Posterior cingulate gyrus (tissue), 11 donors: ENCODE measurements at regions not wholly inside any gene's neighbourhood (a gene's known extent, or its start where the extent isn't known, plus 50 kb on each side); places are given as distances from the start of the nearest gene placed in this dataset.
"Not testable (repeated sequence)": the region's sequence is repeated elsewhere in the genome, so short reads cannot be mapped to it uniquely, and the experiment has no call there.

Source experiments
- DNase-seq, 10 donors: peaks; one replicate each; pipeline versions ENCODE4 v3.0.0 to v3.0.0-alpha.2; 2020 to 2021; ENCODE audit warnings: mixed read lengths in 3 of 10
- intact Hi-C: fragments of 100-400 bp; cut with DNase I; formaldehyde crosslinking; loops from one replicate; pipeline ENCODE4 v1.15.1; 2023

DNA sequence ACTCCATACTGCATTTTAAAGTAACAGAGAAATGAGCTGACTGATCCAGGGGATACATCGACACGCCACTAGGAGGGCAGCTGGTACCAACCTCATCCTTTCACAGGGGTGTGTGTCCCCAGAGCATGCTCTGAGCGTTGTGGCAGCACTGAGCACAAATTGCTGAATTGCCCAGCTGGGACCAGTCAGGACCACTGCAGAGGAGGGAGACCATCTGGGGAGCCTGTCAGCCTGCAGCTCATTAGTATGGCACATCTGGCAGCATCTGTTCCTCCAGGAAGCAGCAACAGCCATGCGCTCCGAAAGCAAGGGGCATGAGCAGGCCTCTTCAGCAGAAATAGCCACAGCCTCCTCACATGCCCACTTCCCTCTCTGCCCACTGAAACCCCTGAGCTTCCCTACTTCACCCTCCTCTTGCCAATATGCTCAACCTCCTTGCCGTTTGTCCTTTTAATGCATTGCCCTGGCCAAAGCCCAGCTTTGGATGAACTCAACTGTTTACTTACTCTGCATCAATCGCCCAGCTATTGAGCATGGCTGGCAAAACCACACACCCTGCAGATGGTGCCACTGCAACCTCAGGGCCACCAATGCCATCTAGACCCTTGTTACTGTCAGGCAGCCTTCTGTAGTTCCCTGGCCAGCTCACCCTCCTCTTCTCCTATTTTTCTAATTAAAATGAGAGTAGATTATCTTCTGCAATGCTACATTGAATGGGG is 77.6 kb upstream of the NEDD9 start:
- DNase-seq: peak in 2 of 10 donors; percentile 15 to 69
- intact Hi-C loops: no loop called here

GRCh38 chr6:11307226-11307625 is 74.8 kb upstream of the NEDD9 start:
- DNase-seq: no peak
- intact Hi-C loops: no loop called here

DNA sequence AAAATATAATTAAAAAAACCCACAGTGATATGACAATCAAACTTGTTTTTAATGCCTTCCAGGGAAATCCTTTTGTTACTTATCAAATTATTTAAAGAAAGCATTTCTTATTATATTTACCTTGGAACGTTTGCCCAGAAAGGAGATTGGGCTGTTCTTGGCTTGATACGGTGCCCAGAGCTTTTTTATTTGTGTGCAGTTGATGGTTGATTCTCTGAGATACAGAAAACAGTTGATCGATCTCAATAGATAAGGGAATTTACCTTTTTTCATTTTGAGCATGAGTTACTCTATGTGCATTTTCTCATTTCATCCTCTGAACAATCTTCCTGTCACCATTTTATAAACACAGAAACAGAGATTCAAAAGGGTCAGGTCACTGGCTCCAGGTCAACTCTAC is 72.5 kb upstream of the NEDD9 start:
- no peak for DNase-seq
- intact Hi-C loops: no loop called here

DNA sequence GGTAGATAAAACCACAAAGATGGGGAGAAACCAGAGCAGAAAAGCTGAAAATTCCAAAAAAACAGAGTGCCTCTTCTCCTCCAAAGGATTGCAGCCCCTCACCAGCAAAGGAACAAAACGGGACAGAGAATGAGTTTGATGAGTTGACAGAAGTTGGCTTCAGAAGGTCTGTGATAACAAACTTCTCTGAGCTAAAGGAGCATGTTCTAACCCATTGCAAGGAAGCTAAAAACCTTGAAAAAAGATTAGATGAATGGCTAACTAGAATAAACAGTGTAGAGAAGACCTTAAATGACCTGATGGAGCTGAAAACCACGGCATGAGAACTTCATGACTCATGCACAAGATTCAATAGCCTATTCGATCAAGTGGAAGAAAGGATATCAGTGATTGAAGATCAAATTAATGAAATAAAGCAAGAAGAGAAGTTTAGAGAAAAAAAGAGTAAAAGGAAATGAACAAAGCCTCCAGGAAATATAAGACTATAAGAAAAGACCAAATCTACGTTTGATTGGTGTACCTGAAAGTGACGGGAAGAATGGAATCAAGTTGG is 67.5 kb upstream of the NEDD9 start:
- intact Hi-C loops, DNase-seq: not testable (repeated sequence)

- intact Hi-C loops, DNase-seq: not testable (repeated sequence)
Observed at GRCh38 chr6:11299421-11299784, 66.9 kb upstream of the NEDD9 start.

GRCh38 chr6:11298651-11299420 is 66.4 kb upstream of the NEDD9 start:
- intact Hi-C loops: no loop called here
- no peak for DNase-seq

DNA sequence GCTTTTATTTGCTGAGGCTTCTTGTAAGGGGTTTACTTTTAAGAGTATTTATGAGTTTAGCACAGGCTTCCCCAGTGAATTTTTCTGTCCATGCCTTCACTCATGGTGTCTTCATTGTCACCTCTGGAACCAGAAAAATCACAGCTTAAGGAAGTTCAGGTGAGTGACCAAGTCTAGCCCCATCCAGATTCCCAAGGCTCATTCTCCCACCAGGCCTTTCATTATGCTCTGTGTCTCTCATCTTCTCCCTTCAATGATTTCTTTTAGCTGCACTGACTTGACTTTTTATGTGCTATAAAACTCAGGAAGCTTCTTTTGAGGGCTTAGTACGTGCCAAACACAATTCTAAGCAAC is 64.9 kb upstream of the NEDD9 start:
- DNase-seq: no peak
- intact Hi-C loops: no loop called here

- DNase-seq: no peak
- intact Hi-C loops: no loop called here
Observed at GRCh38 chr6:11296449-11297375, 64.2 kb upstream of the NEDD9 start.

DNA sequence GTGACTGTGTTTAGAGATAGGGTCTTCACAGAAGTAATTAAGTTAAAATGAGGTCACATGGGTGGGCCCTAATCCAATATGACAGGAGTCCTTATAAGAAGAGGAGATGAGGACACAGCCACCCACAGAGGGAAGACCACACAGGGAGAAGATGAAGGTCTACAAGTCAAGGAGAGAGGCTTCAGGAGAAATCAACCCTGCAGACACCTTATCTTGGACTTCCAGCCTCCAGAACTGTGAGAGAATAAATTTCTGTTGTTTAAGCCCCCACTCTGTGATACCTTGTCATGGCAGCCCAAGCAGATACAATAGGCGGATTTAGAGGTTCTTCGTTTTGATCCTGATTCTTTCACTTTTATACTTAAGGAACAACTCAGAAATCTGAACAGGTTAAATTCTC is 63.5 kb upstream of the NEDD9 start:
- DNase-seq: no peak
- intact Hi-C loops: no loop called here

- DNase-seq: no peak
- intact Hi-C loops: no loop called here
Observed at GRCh38 chr6:11294228-11294627, 61.8 kb upstream of the NEDD9 start.

DNA sequence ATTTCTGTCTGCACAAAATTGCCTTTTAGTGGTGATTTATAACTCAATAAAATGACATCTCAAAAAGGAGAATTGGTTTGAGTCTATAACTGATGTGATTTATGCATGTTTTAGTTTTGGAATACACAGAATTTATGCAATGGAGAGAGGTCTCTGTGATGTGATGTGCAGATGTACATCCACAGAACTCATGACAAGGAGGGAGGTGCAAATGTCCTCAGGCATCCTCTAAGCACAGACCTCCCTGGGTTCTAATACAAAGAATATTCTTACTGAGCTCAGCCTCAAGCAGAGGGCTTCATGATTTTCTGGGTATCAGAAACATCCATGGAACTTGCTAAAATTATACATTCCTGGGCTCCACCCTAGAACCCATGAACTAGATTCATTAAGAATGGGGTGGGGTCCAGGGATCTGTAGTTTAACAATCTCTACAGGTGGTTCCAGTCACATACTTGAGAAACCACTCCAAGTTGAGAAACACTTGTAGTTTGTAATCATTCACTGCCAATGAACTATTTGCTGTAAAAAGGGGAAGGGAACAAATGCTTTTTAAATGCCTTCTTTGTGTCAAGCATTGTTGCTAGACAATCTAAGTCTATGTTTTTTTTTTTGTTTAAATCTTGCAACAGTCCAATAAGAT is 60.2 kb upstream of the NEDD9 start:
- no peak for DNase-seq
- intact Hi-C loops: no loop called here

- intact Hi-C loops: no loop called here
- DNase-seq: no peak
Observed at GRCh38 chr6:11292091-11292490, 59.6 kb upstream of the NEDD9 start.

DNA sequence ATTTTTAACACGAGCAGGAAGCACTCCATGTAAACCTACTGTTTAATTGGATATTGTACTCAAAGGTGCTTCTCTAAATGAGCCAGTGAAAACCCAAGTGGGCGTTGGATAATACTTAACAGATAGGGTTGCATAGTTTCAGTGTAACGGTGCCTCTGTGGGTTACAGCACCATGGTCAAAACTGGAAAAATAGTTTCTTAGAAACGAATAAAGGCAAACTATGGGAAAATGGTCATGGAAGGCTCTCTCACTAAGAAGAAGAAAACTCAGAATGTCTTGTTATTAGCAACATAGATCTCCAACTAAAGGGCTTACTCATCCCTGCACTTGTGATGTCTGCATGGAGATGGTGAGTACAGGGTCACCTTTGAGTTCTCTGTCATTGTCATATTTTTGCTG is 59.1 kb upstream of the NEDD9 start:
- intact Hi-C loops: no loop called here
- DNase-seq: no peak

- DNase-seq: no peak
- intact Hi-C loops: no loop called here
Observed at GRCh38 chr6:11290027-11290426, 57.6 kb upstream of the NEDD9 start.

- intact Hi-C loops: no loop called here
- DNase-seq: no peak
Observed at GRCh38 chr6:11288065-11288464, 55.6 kb upstream of the NEDD9 start.

DNA sequence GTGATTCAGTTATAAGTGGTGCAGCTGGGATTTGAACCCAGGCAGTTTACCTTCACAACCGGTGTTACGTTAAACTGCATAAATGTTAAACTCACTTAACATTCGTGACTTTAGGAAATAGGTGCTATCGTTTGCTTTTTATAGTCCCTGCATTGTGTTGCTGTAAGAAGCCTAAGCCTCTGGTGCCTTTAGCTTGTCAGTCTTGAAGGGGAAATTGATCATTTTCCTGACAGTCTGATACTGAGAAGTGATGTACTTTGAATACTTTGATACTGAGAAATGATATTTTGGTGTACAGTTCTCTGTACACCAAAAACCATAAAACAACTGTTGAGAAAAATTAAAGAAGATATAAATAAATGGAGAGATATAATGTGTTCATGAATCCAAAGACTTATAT is 52.5 kb upstream of the NEDD9 start:
- DNase-seq: no peak

GRCh38 chr6:11283629-11284028 is 51.2 kb upstream of the NEDD9 start:
- intact Hi-C loops: no loop called here
- no peak for DNase-seq

More for the DNA sequence above, 52.5 kb upstream of the NEDD9 start:
- intact Hi-C loops: no loop called here

DNA sequence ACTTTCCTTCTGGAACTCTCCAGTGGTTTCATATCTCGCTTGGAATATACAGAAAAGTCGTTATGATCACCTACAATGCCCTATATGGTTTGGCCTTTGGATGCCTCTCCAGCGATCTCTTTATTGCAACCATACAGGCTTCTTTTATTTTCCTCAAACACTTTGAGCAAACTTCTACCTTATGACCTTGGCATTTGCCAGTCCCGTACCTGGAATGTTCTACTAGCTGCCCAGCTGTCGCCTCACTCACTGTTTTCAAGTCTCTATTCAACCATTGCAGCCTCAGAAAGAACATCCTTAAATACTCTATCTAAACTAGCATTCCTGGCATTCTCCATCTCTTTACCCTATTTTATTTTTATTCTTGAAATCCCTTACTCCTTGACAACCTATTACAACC is 50.4 kb upstream of the NEDD9 start:
- intact Hi-C loops: no loop called here
- DNase-seq: no peak
